DOHH2 (cell line): ENCODE measurements at regions not wholly inside any gene's neighbourhood (a gene's known extent, or its start where the extent isn't known, plus 50 kb on each side); places are given as distances from the start of the nearest gene placed in this dataset.
"Not testable (repeated sequence)": the region's sequence is repeated elsewhere in the genome, so short reads cannot be mapped to it uniquely, and the experiment has no call there.

ENCODE experiments used
- H3F3A ChIP-seq: fragments of 200-600 bp; sonication (generic), shearing (Covaris generic); 2 replicates; pipeline ENCODE4 v1.6.0; 2016; ENCODE audit warnings: antibody characterized with exemption, mild to moderate bottlenecking; ENCODE audit not compliant: control insufficient read depth, insufficient read depth
- H3K27ac ChIP-seq: fragments of 200-600 bp; sonication (generic); 2 replicates; pipeline ENCODE4 v1.5.1; 2014; ENCODE audit warnings: low read depth, mild to moderate bottlenecking, low read length, moderate library complexity
- H3K27me3 ChIP-seq: fragments of 200-600 bp; sonication (generic); 2 replicates; pipeline ENCODE4 v1.6.1; 2014; ENCODE audit warnings: mild to moderate bottlenecking, low read length, mixed read lengths; ENCODE audit not compliant: control insufficient read depth
- H3K36me3 ChIP-seq: fragments of 200-600 bp; sonication (generic); 2 replicates; pipeline ENCODE4 v1.6.1; 2014; ENCODE audit warnings: mild to moderate bottlenecking, low read length, moderate library complexity, mixed read lengths; ENCODE audit not compliant: control insufficient read depth
- H3K4me1 ChIP-seq: fragments of 200-600 bp; sonication (generic); 2 replicates; pipeline ENCODE4 v1.6.1; 2014; ENCODE audit warnings: mild to moderate bottlenecking, low read length, mixed read lengths; ENCODE audit not compliant: control insufficient read depth
- H3K4me2 ChIP-seq: fragments of 200-600 bp; sonication (generic); 2 replicates; pipeline ENCODE4 v1.6.0; 2014; ENCODE audit warnings: mild to moderate bottlenecking, low read length, moderate library complexity
- H3K4me3 ChIP-seq: fragments of 200-600 bp; sonication (generic); 2 replicates; pipeline ENCODE4 v1.5.1; 2014; ENCODE audit warnings: mild to moderate bottlenecking, low read length, mixed read lengths
- H3K79me2 ChIP-seq: fragments of 200-600 bp; sonication (generic); 2 replicates; pipeline ENCODE4 v1.6.1; 2014; ENCODE audit warnings: mild to moderate bottlenecking, low read length, mixed read lengths; ENCODE audit not compliant: control insufficient read depth
- H3K9me2 ChIP-seq: fragments of 200-600 bp; sonication (generic); replicated peaks from 2 replicates; pipeline ENCODE4 v1.6.1; 2014; ENCODE audit warnings: mild to moderate bottlenecking, low read length, mixed read lengths; ENCODE audit not compliant: control insufficient read depth
- H3K9me3 ChIP-seq: fragments of 200-600 bp; sonication (generic); 2 replicates; pipeline ENCODE4 v1.6.1; 2014; ENCODE audit warnings: antibody characterized with exemption, low read length, mixed read lengths; ENCODE audit not compliant: control insufficient read depth, insufficient read depth
- H4K20me1 ChIP-seq: fragments of 200-600 bp; sonication (generic); 2 replicates; pipeline ENCODE4 v1.6.0; 2014; ENCODE audit warnings: low read depth, mild to moderate bottlenecking, antibody characterized with exemption, low read length, moderate library complexity; ENCODE audit not compliant: control insufficient read depth, insufficient read depth
- EZH2phosphoT487 ChIP-seq: fragments of 200-600 bp; sonication (generic); IDR thresholded peaks from 2 replicates; pipeline ENCODE4 v1.6.1; 2017; ENCODE audit warnings: borderline replicate concordance, mild to moderate bottlenecking, antibody characterized with exemption, low read length, moderate library complexity, mixed read lengths
- TF ChIP-seq, protein P1 (sequence below): fragments of 200-600 bp; sonication (generic); IDR thresholded peaks from one replicate; pipeline ENCODE4 v1.5.1; 2014; ENCODE audit warnings: antibody characterized with exemption, mild to moderate bottlenecking, low read depth, low read length; ENCODE audit not compliant: poor library complexity, severe bottlenecking

DNA sequence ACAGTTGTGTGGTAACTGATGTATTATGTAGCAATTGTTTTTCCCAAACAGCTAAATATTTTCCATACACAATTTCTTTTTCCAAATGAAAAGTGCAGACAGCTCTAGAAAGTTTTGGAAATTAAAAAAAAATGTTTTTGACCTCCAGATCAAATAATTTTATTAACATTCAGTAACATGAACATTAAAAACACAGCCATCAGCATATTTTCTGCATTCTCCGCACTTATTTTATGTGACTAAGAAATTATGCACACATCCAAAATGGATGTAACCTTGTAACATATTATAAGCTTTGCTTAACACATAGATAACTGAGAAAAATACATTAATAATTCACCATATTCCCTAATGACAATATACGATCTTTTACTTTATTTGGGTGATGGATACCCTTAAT lies 224.6 kb downstream of the VGLL3 start:
- Histone ChIP-seq H3K4me2 (no peak overlapping the region), H3K4me1 (no peaks in the 10 kb centered on the region), H3K4me3 (no peak overlapping the region), H3K27ac (no peak overlapping the region), H3F3A (no peaks in the 10 kb centered on the region), H3K79me2 (no peaks in the 10 kb centered on the region), H3K36me3 (no peaks in the 10 kb centered on the region), H3K27me3 (no peaks in the 10 kb centered on the region), H3K9me3 (no peaks in the 10 kb centered on the region), H4K20me1 (no peaks in the 10 kb centered on the region), H3K9me2 (no peaks in the 10 kb centered on the region)
- TF ChIP-seq EZH2phosphoT487 = no peak
- TF ChIP-seq, protein P1, sequence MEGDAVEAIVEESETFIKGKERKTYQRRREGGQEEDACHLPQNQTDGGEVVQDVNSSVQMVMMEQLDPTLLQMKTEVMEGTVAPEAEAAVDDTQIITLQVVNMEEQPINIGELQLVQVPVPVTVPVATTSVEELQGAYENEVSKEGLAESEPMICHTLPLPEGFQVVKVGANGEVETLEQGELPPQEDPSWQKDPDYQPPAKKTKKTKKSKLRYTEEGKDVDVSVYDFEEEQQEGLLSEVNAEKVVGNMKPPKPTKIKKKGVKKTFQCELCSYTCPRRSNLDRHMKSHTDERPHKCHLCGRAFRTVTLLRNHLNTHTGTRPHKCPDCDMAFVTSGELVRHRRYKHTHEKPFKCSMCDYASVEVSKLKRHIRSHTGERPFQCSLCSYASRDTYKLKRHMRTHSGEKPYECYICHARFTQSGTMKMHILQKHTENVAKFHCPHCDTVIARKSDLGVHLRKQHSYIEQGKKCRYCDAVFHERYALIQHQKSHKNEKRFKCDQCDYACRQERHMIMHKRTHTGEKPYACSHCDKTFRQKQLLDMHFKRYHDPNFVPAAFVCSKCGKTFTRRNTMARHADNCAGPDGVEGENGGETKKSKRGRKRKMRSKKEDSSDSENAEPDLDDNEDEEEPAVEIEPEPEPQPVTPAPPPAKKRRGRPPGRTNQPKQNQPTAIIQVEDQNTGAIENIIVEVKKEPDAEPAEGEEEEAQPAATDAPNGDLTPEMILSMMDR = no peak

DNA sequence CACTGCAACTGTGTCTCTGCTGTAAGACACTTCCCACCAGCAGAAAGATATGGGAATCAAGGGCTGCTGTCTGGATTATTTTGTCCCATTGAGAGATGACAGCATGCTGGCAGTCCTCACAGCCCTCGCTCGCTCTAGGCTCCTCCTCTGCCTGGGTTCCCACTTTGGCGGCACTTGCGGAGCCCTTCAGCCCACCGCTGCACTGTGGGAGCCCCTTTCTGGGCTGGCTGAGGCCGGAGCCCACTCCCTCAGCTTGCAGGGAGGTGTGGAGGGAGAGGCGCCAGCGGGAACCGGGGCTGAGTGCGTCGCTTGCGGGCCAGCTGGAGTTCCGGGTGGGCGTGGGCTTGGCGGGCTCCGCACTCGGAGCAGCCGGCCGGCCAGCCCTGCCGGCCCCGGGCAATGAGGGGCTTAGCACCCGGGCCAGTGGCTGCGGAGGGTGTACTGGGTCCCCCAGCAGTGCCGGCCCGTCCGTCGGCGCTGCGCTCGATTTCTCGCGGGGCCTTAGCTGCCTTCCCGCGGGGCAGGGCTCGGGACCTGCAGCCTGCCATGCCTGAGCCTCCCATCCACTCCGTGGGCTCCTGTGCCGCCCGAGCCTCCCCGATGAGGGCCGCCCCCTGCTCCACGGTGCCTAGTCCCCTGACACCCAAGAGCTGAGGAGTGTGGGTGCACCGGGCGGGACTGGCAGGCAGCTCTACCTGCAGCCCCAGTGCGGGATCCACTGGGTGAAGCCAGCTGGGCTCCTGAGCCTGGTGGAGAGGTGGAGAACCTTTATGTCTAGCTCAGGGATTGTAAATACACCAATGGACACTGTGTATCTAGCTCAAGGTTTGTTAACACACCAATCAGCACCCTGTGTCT lies 233.4 kb downstream of the VGLL3 start:
- H3F3A ChIP-seq, H3K4me1 ChIP-seq: not testable (repeated sequence)

DNA sequence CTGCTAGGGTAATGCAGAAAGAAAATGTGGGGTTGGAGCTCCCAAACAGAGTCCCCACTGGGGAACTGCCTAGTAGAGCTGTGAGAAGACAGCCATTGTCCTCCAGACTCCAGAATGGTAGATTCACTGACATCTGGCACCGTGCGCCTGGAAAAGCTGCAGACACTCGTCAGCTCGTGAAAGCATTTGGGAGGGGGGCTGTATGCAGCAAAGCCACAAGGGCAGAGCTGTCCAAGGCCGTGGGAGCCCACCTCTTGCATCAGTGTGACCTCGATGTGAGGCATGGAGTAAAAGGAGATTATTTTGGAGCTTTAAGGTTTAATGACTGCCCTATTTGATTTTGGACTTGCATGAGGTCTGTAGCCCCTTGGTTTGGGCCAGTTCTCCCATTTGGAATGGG lies 242.9 kb downstream of the VGLL3 start:
- Histone ChIP-seq H3K79me2 (no peaks in the 10 kb centered on the region), H4K20me1 (no peaks in the 10 kb centered on the region), H3K4me1 (no peaks in the 10 kb centered on the region), H3K27ac (no peak overlapping the region), H3K27me3 (no peaks in the 10 kb centered on the region), H3K4me3 (no peak overlapping the region), H3K36me3 (no peaks in the 10 kb centered on the region), H3K9me3 (no peaks in the 10 kb centered on the region), H3K9me2 (no peaks in the 10 kb centered on the region), H3K4me2 (no peak overlapping the region), H3F3A (no peaks in the 10 kb centered on the region)
- no peak for TF ChIP-seq EZH2phosphoT487
- TF ChIP-seq, protein P1 = no peak

More for the DNA sequence above, 233.4 kb downstream of the VGLL3 start:
- H3K4me3 ChIP-seq, H3K36me3 ChIP-seq, H3K9me3 ChIP-seq, H3K27ac ChIP-seq, H3K27me3 ChIP-seq, H3K79me2 ChIP-seq, H3K9me2 ChIP-seq, H3K4me2 ChIP-seq, H4K20me1 ChIP-seq: not testable (repeated sequence)

DNA sequence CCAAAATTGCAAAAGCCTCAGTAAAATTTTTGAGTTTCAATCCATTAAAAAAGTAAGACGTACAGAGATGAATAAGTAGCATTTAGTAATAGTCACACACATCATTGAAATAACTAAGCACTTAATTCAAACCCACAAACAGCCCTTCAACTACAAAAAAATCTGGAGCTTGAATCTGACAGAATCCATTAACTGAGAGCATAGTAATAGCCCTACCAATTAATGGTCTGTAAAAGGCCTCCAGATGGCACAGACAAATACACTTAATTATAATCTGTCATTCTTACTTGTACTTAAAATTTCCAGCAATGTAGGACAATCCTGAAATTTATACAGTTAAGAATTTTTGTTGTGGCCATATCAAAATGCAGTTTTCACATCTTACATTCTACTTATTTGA lies 246.9 kb downstream of the VGLL3 start:
- Histone ChIP-seq H3K4me1 (no peaks in the 10 kb centered on the region), H3K9me2 (no peaks in the 10 kb centered on the region), H3K79me2 (no peaks in the 10 kb centered on the region), H3K36me3 (no peaks in the 10 kb centered on the region), H3K4me3 (no peak overlapping the region), H4K20me1 (no peaks in the 10 kb centered on the region), H3K27me3 (no peaks in the 10 kb centered on the region), H3F3A (no peaks in the 10 kb centered on the region), H3K4me2 (no peak overlapping the region), H3K27ac (no peak overlapping the region), H3K9me3 (no peaks in the 10 kb centered on the region)
- TF ChIP-seq, protein P1 = no peak
- TF ChIP-seq EZH2phosphoT487 = no peak
